ENCODE measurements at regions not wholly inside any gene's neighbourhood (a gene's known extent, or its start where the extent isn't known, plus 50 kb on each side); places are given as distances from the start of the nearest gene placed in this dataset.

GRCh38 chr9:1431461-1431860, 381.3 kb downstream of the DMRT2 start:
- TF ChIP-seq CTCF (IDR thresholded peaks at IDR 0.05; ENCODE audit: low read depth, low read length, missing input control) (no peak), ZBTB33 (IDR thresholded peaks at IDR 0.05) (no peak), GABPA (IDR thresholded peaks at IDR 0.05 in 1 of 2, conservative IDR thresholded peaks at IDR 0.05 in 1 of 2) (no peak), EGR1 (IDR thresholded peaks at IDR 0.05; ENCODE audit: low read depth in 2 of 2) (no peak), ATF3 (IDR thresholded peaks at IDR 0.05) (no peak), SP1 (IDR thresholded peaks at IDR 0.05) (no peak), MAX (IDR thresholded peaks at IDR 0.05) (no peak), NR2F2 (IDR thresholded peaks at IDR 0.05) (no peak), FOXA1 (IDR thresholded peaks at IDR 0.05) (no peak), RXRA (IDR thresholded peaks at IDR 0.05) (no peak)
- H3K4me1 ChIP-seq (ENCODE audit: control insufficient read depth in 4 of 4, insufficient read depth in 4 of 4, low read length in 3 of 4): no peaks in the 10 kb centered on the region

GRCh38 chr9:1434052-1434767, 384.1 kb downstream of the DMRT2 start:
- TF ChIP-seq SP1 (IDR thresholded peaks at IDR 0.05) (no peak), CTCF (IDR thresholded peaks at IDR 0.05; ENCODE audit: low read depth, low read length, missing input control) (peak; percentile 19), FOXA1 (IDR thresholded peaks at IDR 0.05) (no peak), EGR1 (IDR thresholded peaks at IDR 0.05; ENCODE audit: low read depth in 2 of 2) (no peak), RAD21 (IDR thresholded peaks at IDR 0.05) (peak in 1 of 2 donors; percentile 24)
- no peaks in the 10 kb centered on the region for H3K27me3 ChIP-seq (ENCODE audit: control insufficient read depth in 4 of 4, insufficient read depth in 4 of 4, low read length in 3 of 4)
- H3K4me1 ChIP-seq (ENCODE audit: control insufficient read depth in 4 of 4, insufficient read depth in 4 of 4, low read length in 3 of 4): no peaks in the 10 kb centered on the region
- H3K9ac ChIP-seq (ENCODE audit: low read depth in 1 of 2, low read length in 2 of 2): no peak overlapping the region
- no peak overlapping the region for H3K4me3 ChIP-seq (ENCODE audit: low read depth in 1 of 3, low read length in 3 of 3)
- no peak overlapping the region for H3K27ac ChIP-seq (ENCODE audit: low read depth in 1 of 2, low read length in 2 of 2)
- 67% methylated on average over 7 of the region's 7 CpGs for whole genome bisulfite sequencing
- no peaks in the 10 kb centered on the region for H3K9me3 ChIP-seq (ENCODE audit: control insufficient read depth in 4 of 4, low read length in 3 of 4)
- H3K36me3 ChIP-seq (ENCODE audit: control insufficient read depth in 4 of 4, insufficient read depth in 3 of 4, low read depth in 1 of 4, low read length in 3 of 4): no peaks in the 10 kb centered on the region
- DNase-seq (ENCODE audit: low spot score): no peak

More at GRCh38 chr9:1431461-1431860, 381.3 kb downstream of the DMRT2 start:
- Histone ChIP-seq H3K27ac (ENCODE audit: low read depth in 1 of 2, low read length in 2 of 2) (no peak overlapping the region), H3K36me3 (ENCODE audit: control insufficient read depth in 4 of 4, insufficient read depth in 3 of 4, low read depth in 1 of 4, low read length in 3 of 4) (no peaks in the 10 kb centered on the region), H3K9me3 (ENCODE audit: control insufficient read depth in 4 of 4, low read length in 3 of 4) (no peaks in the 10 kb centered on the region), H3K4me3 (ENCODE audit: low read depth in 1 of 3, low read length in 3 of 3) (no peak overlapping the region), H3K9ac (ENCODE audit: low read depth in 1 of 2, low read length in 2 of 2) (no peak overlapping the region), H3K27me3 (ENCODE audit: control insufficient read depth in 4 of 4, insufficient read depth in 4 of 4, low read length in 3 of 4) (no peaks in the 10 kb centered on the region)
- DNase-seq (ENCODE audit: low spot score): no peak
- 92% methylated on average over 4 of the region's 4 CpGs for WGBS

All from liver (tissue), 8 donors.